A673 (cell line): ENCODE measurements at regions not wholly inside any gene's neighbourhood (a gene's known extent, or its start where the extent isn't known, plus 50 kb on each side); places are given as distances from the start of the nearest gene placed in this dataset.

Experiments
- EZH2 ChIP-seq: fragments of 200-600 bp; sonication (generic); IDR thresholded peaks from 2 replicates; pipeline ENCODE4 v1.6.1; 2017; ENCODE audit warnings: borderline replicate concordance, low read depth, mild to moderate bottlenecking, mixed read lengths, antibody characterized with exemption, low read length; ENCODE audit not compliant: poor library complexity, severe bottlenecking
- TF ChIP-seq, protein P1 (sequence below): fragments of 300-800, 200-600 bp; sonication (generic); conservative IDR thresholded peaks from 2 replicates; pipeline ENCODE4 v1.5.1; 2017; ENCODE audit warnings: low read depth, mild to moderate bottlenecking, antibody characterized with exemption, low read length, moderate library complexity, mixed read lengths

DNA sequence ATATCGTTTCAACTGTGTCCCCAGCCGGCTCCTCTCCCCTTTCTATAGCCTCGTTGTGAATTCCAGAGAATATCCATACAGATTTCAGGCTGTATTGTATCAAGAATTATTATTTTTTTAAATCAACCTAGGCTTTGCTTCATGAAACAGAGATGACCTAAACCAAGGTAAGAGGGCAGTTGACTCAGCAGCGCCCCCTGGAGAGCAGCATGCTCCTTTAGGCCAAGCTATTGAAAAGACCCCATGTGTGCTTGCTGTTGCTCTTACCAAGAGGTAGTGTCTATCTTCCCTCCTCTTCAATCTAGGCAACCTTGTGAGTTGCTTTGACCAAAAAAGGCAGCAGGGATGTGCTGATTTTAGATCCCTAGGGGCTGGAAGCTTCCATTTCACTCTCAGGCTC, 426.7 kb upstream of the SMIM21 start:
- TF ChIP-seq, protein P1, sequence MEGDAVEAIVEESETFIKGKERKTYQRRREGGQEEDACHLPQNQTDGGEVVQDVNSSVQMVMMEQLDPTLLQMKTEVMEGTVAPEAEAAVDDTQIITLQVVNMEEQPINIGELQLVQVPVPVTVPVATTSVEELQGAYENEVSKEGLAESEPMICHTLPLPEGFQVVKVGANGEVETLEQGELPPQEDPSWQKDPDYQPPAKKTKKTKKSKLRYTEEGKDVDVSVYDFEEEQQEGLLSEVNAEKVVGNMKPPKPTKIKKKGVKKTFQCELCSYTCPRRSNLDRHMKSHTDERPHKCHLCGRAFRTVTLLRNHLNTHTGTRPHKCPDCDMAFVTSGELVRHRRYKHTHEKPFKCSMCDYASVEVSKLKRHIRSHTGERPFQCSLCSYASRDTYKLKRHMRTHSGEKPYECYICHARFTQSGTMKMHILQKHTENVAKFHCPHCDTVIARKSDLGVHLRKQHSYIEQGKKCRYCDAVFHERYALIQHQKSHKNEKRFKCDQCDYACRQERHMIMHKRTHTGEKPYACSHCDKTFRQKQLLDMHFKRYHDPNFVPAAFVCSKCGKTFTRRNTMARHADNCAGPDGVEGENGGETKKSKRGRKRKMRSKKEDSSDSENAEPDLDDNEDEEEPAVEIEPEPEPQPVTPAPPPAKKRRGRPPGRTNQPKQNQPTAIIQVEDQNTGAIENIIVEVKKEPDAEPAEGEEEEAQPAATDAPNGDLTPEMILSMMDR, result peak; percentile 54
- TF ChIP-seq EZH2, result no peak
